Mucosa of stomach (tissue), 1 donor: ENCODE measurements at regions not wholly inside any gene's neighbourhood (a gene's known extent, or its start where the extent isn't known, plus 50 kb on each side); places are given as distances from the start of the nearest gene placed in this dataset.
"Not testable (repeated sequence)": the region's sequence is repeated elsewhere in the genome, so short reads cannot be mapped to it uniquely, and the experiment has no call there.

Experiments used
- H3K27me3 ChIP-seq: one replicate; pipeline ENCODE4 v1.7.0; 2013; ENCODE audit warnings: mild to moderate bottlenecking, low read length; ENCODE audit not compliant: control insufficient read depth, insufficient read depth
- H3K36me3 ChIP-seq: one replicate; pipeline ENCODE4 v1.7.0; 2013; ENCODE audit warnings: low read length; ENCODE audit not compliant: control insufficient read depth, insufficient read depth
- H3K4me1 ChIP-seq: one replicate; pipeline ENCODE4 v1.7.0; 2013; ENCODE audit warnings: mild to moderate bottlenecking, low read length; ENCODE audit not compliant: control insufficient read depth, insufficient read depth
- H3K4me3 ChIP-seq: one replicate; pipeline ENCODE4 v1.7.0; 2013; ENCODE audit warnings: low read length
- H3K9ac ChIP-seq: one replicate; pipeline ENCODE4 v1.7.0; 2013; ENCODE audit warnings: mild to moderate bottlenecking, low read length, moderate library complexity
- H3K9me3 ChIP-seq: one replicate; pipeline ENCODE4 v1.7.0; 2013; ENCODE audit warnings: mild to moderate bottlenecking, low read length, moderate library complexity; ENCODE audit not compliant: control insufficient read depth
- donor health status: Pancreatic carcinoma.

- H3K9me3 ChIP-seq: no peaks in the 10 kb centered on the region
- H3K4me3 ChIP-seq: no peak overlapping the region
- no peaks in the 10 kb centered on the region for H3K27me3 ChIP-seq
- H3K36me3 ChIP-seq: no peaks in the 10 kb centered on the region
- no peaks in the 10 kb centered on the region for H3K4me1 ChIP-seq
- no peak overlapping the region for H3K9ac ChIP-seq
Observed at GRCh38 chr6:169096388-169096787, 157.3 kb downstream of the THBS2 start.

GRCh38 chr6:169095153-169095552, 158.5 kb downstream of the THBS2 start:
- Histone ChIP-seq H3K36me3 (no peaks in the 10 kb centered on the region), H3K27me3 (no peaks in the 10 kb centered on the region), H3K9me3 (no peaks in the 10 kb centered on the region), H3K9ac (no peak overlapping the region), H3K4me3 (no peak overlapping the region), H3K4me1 (no peaks in the 10 kb centered on the region)

GRCh38 chr6:169094552-169094950, 159.1 kb downstream of the THBS2 start:
- H3K36me3 ChIP-seq: no peaks in the 10 kb centered on the region
- no peaks in the 10 kb centered on the region for H3K27me3 ChIP-seq
- no peak overlapping the region for H3K4me3 ChIP-seq
- H3K9ac ChIP-seq: no peak overlapping the region
- no peaks in the 10 kb centered on the region for H3K4me1 ChIP-seq
- no peaks in the 10 kb centered on the region for H3K9me3 ChIP-seq

GRCh38 chr6:169093770-169094551, 159.7 kb downstream of the THBS2 start:
- no peaks in the 10 kb centered on the region for H3K36me3 ChIP-seq

GRCh38 chr6:169093066-169093723, 160.5 kb downstream of the THBS2 start:
- Histone ChIP-seq H3K9ac (no peak overlapping the region), H3K4me1 (no peaks in the 10 kb centered on the region), H3K9me3 (no peaks in the 10 kb centered on the region), H3K36me3 (no peaks in the 10 kb centered on the region), H3K27me3 (no peaks in the 10 kb centered on the region), H3K4me3 (no peak overlapping the region)

More at GRCh38 chr6:169093770-169094551, 159.7 kb downstream of the THBS2 start:
- Histone ChIP-seq H3K9me3 (no peaks in the 10 kb centered on the region), H3K4me3 (no peak overlapping the region), H3K27me3 (no peaks in the 10 kb centered on the region), H3K4me1 (no peaks in the 10 kb centered on the region), H3K9ac (no peak overlapping the region)

- no peaks in the 10 kb centered on the region for H3K9me3 ChIP-seq
- no peaks in the 10 kb centered on the region for H3K4me1 ChIP-seq
- no peaks in the 10 kb centered on the region for H3K36me3 ChIP-seq
- H3K4me3 ChIP-seq: no peak overlapping the region
- H3K27me3 ChIP-seq: no peaks in the 10 kb centered on the region
- H3K9ac ChIP-seq: no peak overlapping the region
Observed at GRCh38 chr6:169092375-169092774, 161.3 kb downstream of the THBS2 start.

GRCh38 chr6:169090514-169091127, 163.0 kb downstream of the THBS2 start:
- H3K4me1 ChIP-seq, H3K36me3 ChIP-seq, H3K9ac ChIP-seq, H3K4me3 ChIP-seq, H3K27me3 ChIP-seq, H3K9me3 ChIP-seq: not testable (repeated sequence)

GRCh38 chr6:169088762-169089161, 164.9 kb downstream of the THBS2 start:
- no peak overlapping the region for H3K9ac ChIP-seq
- no peak overlapping the region for H3K4me3 ChIP-seq
- H3K36me3 ChIP-seq: no peaks in the 10 kb centered on the region
- H3K9me3 ChIP-seq: no peaks in the 10 kb centered on the region
- no peaks in the 10 kb centered on the region for H3K4me1 ChIP-seq
- no peaks in the 10 kb centered on the region for H3K27me3 ChIP-seq

GRCh38 chr6:169087443-169088041, 166.1 kb downstream of the THBS2 start:
- Histone ChIP-seq H3K27me3 (no peaks in the 10 kb centered on the region), H3K4me1 (no peaks in the 10 kb centered on the region), H3K9ac (no peak overlapping the region), H3K9me3 (no peaks in the 10 kb centered on the region), H3K4me3 (no peak overlapping the region), H3K36me3 (no peaks in the 10 kb centered on the region)

- not testable (repeated sequence) for H3K27me3 ChIP-seq, H3K9ac ChIP-seq, H3K4me3 ChIP-seq, H3K4me1 ChIP-seq, H3K36me3 ChIP-seq, H3K9me3 ChIP-seq
Observed at GRCh38 chr6:169086616-169087015, 167.0 kb downstream of the THBS2 start.

GRCh38 chr6:169086020-169086419, 167.6 kb downstream of the THBS2 start:
- no peaks in the 10 kb centered on the region for H3K36me3 ChIP-seq
- no peak overlapping the region for H3K4me3 ChIP-seq
- no peaks in the 10 kb centered on the region for H3K4me1 ChIP-seq
- H3K27me3 ChIP-seq: no peaks in the 10 kb centered on the region
- H3K9ac ChIP-seq: no peak overlapping the region
- no peaks in the 10 kb centered on the region for H3K9me3 ChIP-seq

- Histone ChIP-seq H3K4me3 (no peak overlapping the region), H3K9ac (no peak overlapping the region), H3K9me3 (no peaks in the 10 kb centered on the region), H3K4me1 (no peaks in the 10 kb centered on the region), H3K27me3 (no peaks in the 10 kb centered on the region), H3K36me3 (no peaks in the 10 kb centered on the region)
Observed at GRCh38 chr6:169085466-169085865, 168.2 kb downstream of the THBS2 start.
